Right forelimb (tissue), 1 donor: ENCODE measurements at regions not wholly inside any gene's neighbourhood (a gene's known extent, or its start where the extent isn't known, plus 50 kb on each side); places are given as distances from the start of the nearest gene placed in this dataset.

Experiments
- DNase-seq: peaks from one replicate; pipeline ENCODE4 v3.0.0-alpha.2; 2018

- DNase-seq, result no peak
Observed at GRCh38 chr1:234972411-234973191, 156.0 kb downstream of the TOMM20 start.

DNA sequence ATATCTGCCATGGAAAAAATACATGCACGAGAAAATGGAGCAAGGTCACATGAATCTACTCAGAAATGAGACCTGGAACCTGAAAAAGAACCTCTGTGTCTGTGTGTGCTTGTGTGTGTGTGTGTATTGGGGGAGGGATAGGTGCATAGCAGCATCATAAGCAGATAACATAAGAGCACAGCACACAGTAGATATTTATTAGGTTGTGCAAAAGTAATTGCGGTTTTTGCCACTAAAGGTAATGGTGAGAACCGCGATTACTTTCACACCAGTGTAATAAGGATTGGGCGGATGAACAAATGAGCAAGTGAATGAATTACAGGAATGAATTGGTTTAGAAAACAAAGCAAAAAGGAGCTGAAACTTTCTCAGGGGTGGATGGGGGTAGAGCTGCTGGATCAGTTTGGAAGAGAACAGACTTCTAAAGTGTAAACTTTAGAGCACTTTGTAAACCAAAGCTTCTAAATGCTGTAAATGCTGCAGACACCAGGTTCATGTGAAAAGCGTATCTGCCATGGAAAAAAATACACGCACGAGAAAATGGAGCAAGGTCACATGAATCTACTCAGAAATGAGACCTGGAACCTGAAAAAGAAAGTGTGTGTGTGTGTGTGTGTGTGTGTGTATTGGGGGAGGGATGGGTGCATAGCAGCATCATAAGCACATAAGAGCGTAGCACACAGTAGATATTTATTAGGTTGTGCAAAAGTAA is 156.9 kb downstream of the TOMM20 start:
- DNase-seq, result no peak

GRCh38 chr1:234970731-234971476 is 157.7 kb downstream of the TOMM20 start:
- peak; percentile 91 for DNase-seq

DNA sequence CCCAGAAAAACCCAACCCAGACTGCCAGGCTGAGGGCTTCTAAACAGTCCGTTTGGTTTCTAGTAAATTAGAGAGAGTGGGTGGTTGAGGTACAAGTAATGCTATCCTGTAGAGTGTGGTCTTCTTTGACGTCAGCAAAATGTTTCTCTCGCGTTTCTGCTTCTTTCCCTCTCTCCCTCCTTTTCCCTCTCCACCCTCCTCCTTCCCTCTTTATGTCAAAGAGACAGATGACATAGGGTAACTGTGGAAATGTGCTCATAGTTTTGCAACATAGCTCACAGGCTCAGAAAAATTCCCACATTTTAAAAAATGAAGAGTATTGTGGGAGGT is 158.3 kb downstream of the TOMM20 start:
- no peak for DNase-seq

GRCh38 chr1:234969581-234970400 is 158.8 kb downstream of the TOMM20 start:
- peak; percentile 89 for DNase-seq

GRCh38 chr1:234969011-234969441 is 159.6 kb downstream of the TOMM20 start:
- no peak for DNase-seq

GRCh38 chr1:234968451-234968850 is 160.2 kb downstream of the TOMM20 start:
- DNase-seq, result no peak

- no peak for DNase-seq
Observed at GRCh38 chr1:234967121-234967520, 161.5 kb downstream of the TOMM20 start.

DNA sequence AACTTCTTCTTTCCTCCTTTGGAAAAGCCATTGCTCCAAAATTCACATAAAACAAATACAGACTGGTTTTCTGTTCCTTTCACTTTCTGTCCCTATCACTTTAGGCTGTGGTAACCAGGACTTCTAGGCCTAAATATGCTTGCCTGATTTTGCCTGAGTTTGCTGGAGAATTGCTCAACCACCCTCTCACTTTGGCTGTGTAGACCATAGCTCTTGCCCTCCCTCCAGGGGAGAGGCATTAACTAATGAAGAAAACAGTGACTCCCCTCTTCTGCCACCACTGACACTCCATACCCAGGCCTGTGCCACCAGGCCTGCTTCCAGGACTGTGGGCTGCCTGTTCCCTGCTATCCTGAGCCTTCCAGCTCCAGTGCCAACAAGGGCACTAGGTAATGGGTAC is 163.5 kb downstream of the TOMM20 start:
- no peak for DNase-seq

DNA sequence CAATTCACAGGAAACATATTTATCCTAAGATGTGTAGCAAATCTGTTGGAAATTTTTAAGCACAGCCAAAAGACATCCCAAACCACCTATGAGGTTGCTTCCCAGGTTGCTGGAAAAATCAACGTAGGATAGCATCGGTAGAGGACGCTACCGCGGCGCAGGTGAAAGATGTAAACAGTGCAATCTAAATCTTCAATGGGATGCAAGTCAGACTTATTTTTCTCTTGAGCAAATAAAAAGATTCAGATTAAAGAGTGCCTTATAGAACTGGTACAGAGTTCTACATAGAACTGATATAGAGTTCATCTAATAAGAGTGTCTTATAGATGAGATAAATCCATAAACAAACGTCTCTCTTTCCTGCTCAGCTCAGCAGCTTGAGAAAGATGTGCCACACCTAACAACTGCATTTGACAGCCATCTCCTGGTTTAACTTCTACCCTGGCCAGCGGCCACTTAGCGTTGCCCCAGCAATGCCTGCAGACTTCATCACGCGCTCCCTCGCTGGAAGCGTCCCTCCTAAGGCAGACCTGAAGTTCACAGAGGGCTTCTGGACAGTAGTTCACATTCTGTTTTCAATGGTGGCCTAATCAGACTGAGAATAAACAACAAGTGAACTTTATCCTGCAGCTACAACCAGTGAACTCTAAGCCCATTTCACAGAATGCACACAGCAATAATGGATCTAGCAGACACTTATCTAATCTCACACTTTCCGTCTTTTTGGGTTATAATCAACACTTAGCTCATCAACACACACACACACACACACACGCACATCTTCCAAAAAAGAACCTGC is 164.5 kb downstream of the TOMM20 start:
- no peak for DNase-seq

DNA sequence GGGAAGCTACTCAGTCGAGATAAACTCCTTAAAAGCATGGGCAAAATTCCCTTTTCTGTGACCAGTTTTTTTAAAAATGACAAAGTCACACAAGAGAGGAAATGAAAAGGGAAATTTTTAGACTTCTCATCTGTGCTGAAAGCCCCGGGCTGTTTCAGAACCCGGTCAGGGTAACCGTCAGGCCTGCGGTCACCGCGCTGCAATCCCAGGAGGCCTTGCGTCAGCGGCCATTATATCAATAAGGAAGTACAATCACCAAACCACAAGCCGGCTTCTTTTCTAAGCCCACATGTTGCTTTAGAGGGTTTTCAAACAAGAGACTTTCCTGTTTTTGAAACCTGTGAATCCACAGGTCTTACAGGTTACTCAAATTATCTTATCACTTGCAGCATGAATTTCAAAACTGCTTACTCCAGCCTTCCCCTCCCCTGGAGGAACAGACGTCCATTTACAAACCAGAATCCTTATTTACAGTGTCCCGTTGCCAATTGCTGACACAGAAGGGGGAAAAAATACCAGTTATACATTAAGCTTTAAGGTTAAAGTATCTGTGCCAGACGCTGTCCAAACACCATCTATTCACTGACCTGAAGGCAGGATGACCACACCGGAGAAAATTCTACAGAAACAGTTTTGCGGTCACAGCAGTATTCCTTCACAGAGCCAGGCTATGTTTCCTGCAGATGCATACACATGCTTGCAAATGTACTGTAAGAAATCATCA is 165.3 kb downstream of the TOMM20 start:
- DNase-seq, result no peak

- peak; percentile 76 for DNase-seq
Observed at GRCh38 chr1:234962340-234962989, 166.2 kb downstream of the TOMM20 start.

- no peak for DNase-seq
Observed at GRCh38 chr1:234961456-234962339, 166.9 kb downstream of the TOMM20 start.

GRCh38 chr1:234960722-234961455 is 167.7 kb downstream of the TOMM20 start:
- DNase-seq, result no peak

DNA sequence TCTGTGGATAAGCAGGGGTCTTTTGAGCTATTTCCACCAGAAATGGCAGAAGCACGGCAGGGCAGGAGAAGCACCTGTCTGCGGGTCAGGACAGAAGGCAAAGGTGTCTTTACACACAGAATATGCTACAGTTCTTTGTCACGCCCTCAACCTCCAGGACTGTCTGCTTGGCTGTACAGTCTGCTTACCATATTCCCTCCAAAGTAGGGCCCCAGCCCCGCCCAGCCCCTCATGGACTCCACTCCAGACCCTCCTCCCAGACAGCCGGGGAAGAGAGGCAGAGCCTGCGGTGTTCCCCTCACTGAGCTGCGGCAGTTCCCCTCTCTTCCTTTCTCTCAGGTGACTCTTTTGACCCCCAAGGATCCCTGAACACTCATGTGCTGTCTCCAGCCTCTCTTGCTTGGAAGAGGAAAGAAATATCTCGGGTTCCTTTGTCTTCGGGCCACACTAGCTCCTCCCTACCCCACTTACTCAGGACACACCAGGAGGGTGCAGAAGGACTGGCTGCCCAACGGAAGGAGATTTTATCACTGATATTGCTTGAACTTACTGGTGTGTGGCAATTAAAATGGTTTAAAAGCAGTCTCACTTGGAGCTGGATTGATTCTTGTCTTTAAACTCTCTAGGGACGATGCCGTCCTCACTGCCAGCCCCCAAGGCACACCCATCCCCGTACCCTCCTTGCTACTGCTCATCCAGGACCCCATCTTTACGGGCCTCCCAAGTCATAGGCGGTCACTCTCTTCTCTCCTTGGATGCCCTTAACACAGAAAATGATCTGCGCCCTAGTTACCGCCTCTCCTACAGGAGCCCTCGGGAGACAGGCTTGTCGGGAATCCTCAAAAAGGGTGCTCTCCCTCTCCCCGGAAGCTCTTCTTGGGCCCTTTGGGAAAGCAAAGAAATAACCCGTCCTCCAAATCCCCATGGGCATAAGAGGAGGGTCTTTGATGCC is 169.7 kb downstream of the TOMM20 start:
- DNase-seq, result no peak

DNA sequence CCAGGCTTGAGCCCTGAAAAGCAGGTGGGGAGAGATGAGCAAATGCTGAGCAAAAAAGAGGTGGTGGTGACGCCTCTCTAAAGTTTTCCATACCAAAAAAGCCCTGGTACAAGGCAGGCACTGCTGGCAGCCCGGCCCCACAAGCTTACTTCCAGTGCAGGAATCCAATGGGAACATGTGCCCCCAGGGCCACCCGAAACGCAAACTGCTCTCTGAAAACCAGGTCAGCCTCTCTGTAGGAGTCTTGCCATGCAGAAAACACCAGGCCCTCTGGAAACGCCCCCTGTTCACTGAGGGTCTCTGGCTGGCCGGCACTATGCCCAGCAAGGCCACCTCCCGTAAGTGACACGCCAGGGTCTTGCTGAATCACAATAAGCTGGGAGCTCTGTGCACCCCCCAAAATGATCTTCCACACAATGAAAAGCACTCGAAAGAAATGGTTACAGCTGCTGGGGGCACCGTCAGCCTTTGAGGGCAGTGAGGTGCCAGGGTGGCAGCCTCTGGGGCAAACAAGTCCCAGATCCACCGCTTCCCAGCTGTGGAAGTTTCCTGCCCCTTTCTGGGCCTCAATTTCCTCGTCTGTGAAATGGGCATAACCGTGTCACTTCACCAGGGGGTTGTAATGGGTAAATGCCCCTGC is 170.5 kb downstream of the TOMM20 start:
- no peak for DNase-seq
